Neural cell (in vitro differentiated cells): ENCODE measurements at regions not wholly inside any gene's neighbourhood (a gene's known extent, or its start where the extent isn't known, plus 50 kb on each side); places are given as distances from the start of the nearest gene placed in this dataset.

ENCODE experiments used
- H2AFZ ChIP-seq: fragments of 200-600, 300-800 bp; sonication (generic), shearing (Covaris generic); 2 replicates; pipeline ENCODE4 v1.6.0; 2014; ENCODE audit warnings: low read depth, mild to moderate bottlenecking, antibody characterized with exemption, low read length, moderate library complexity
- H3F3A ChIP-seq: fragments of 200-600 bp; shearing (Covaris generic); 2 replicates; pipeline ENCODE4 v1.6.1; 2016; ENCODE audit warnings: mild to moderate bottlenecking, moderate library complexity, mixed read lengths, antibody characterized with exemption, low read length; ENCODE audit not compliant: insufficient read depth, poor library complexity, severe bottlenecking
- H3K27ac ChIP-seq: fragments of 200-600, 300-800 bp; sonication (generic), shearing (Covaris generic); 2 replicates; pipeline ENCODE4 v1.5.1; 2014; ENCODE audit warnings: mild to moderate bottlenecking, low read length, moderate library complexity
- H3K27me3 ChIP-seq: fragments of 300-800, 200-600 bp; sonication (generic), shearing (Covaris generic); 2 replicates; pipeline ENCODE4 v1.6.0; 2014; ENCODE audit warnings: mild to moderate bottlenecking, low read depth, low read length, moderate library complexity; ENCODE audit not compliant: insufficient read depth
- H3K36me3 ChIP-seq: fragments of 300-800, 200-600 bp; sonication (generic), shearing (Covaris generic); 2 replicates; pipeline ENCODE4 v1.5.1; 2014; ENCODE audit warnings: mild to moderate bottlenecking, antibody characterized with exemption, low read length, moderate library complexity; ENCODE audit not compliant: insufficient read depth
- H3K4me2 ChIP-seq: fragments of 300-800, 200-600 bp; sonication (generic), shearing (Covaris generic); 2 replicates; pipeline ENCODE4 v1.6.0; 2014; ENCODE audit warnings: mild to moderate bottlenecking, low read length
- H3K4me3 ChIP-seq: fragments of 300-800, 200-600 bp; sonication (generic), shearing (Covaris generic); 2 replicates; pipeline ENCODE4 v1.5.1; 2014; ENCODE audit warnings: mild to moderate bottlenecking, low read length, moderate library complexity
- H3K79me2 ChIP-seq: fragments of 200-600 bp; shearing (Covaris generic); replicated peaks from 2 replicates; pipeline ENCODE4 v1.6.0; 2014; ENCODE audit warnings: mild to moderate bottlenecking, low read length, moderate library complexity; ENCODE audit not compliant: insufficient read depth
- H3K9ac ChIP-seq: fragments of 300-800, 200-600 bp; sonication (generic), shearing (Covaris generic); 2 replicates; pipeline ENCODE4 v1.6.1; 2016; ENCODE audit warnings: mild to moderate bottlenecking, low read length, mixed read lengths
- H3K9me2 ChIP-seq: fragments of 200-600 bp; shearing (Covaris generic); 2 replicates; pipeline ENCODE4 v1.6.1; 2016; ENCODE audit warnings: mild to moderate bottlenecking, low read length, mixed read lengths; ENCODE audit not compliant: insufficient read depth
- H3K9me3 ChIP-seq: fragments of 200-600, 300-800 bp; sonication (generic), shearing (Covaris generic); 2 replicates; pipeline ENCODE4 v1.6.1; 2016; ENCODE audit warnings: mild to moderate bottlenecking, mixed run types, low read length, moderate library complexity, mixed read lengths
- H4K20me1 ChIP-seq: fragments of 200-600 bp; shearing (Covaris generic); 2 replicates; pipeline ENCODE4 v1.6.1; 2016; ENCODE audit warnings: mild to moderate bottlenecking, mixed run types; ENCODE audit not compliant: insufficient read depth
- EP300 ChIP-seq: fragments of 450-650 bp; conservative IDR thresholded peaks from 2 replicates; pipeline ENCODE4 v1.6.1; 2014; ENCODE audit warnings: antibody characterized with exemption, mild to moderate bottlenecking, moderate library complexity; ENCODE audit not compliant: poor library complexity, severe bottlenecking
- EZH2 ChIP-seq: fragments of 200-600, 300-800 bp; shearing (Covaris generic), sonication (generic); IDR thresholded peaks from 2 replicates; pipeline ENCODE4 v1.6.1; 2014; ENCODE audit warnings: antibody characterized with exemption, low read length, borderline replicate concordance, mild to moderate bottlenecking; ENCODE audit not compliant: insufficient read depth, poor library complexity, severe bottlenecking
- MXI1 ChIP-seq: fragments of 450-650 bp; conservative IDR thresholded peaks from 2 replicates; pipeline ENCODE4 v1.6.1; 2014; ENCODE audit warnings: antibody characterized with exemption, mild to moderate bottlenecking; ENCODE audit not compliant: poor library complexity, severe bottlenecking
- POLR2AphosphoS5 ChIP-seq: IDR thresholded peaks from 2 replicates; pipeline ENCODE4 v1.6.1; 2012
- RAD21 ChIP-seq: fragments of 450-650 bp; conservative IDR thresholded peaks from 2 replicates; pipeline ENCODE4 v1.6.1; 2014; ENCODE audit warnings: antibody characterized with exemption, mild to moderate bottlenecking, moderate library complexity
- SMC3 ChIP-seq: fragments of 450-650 bp; conservative IDR thresholded peaks from 2 replicates; pipeline ENCODE4 v1.6.1; 2014; ENCODE audit warnings: antibody characterized with exemption, mild to moderate bottlenecking, moderate library complexity; ENCODE audit not compliant: poor library complexity
- TAF1 ChIP-seq: IDR thresholded peaks from 2 replicates; pipeline ENCODE4 v1.6.1; 2012; ENCODE audit warnings: low read depth
- TF ChIP-seq, protein P1 (sequence below): IDR thresholded peaks from 2 replicates; pipeline ENCODE4 v1.6.1; 2012; ENCODE audit warnings: borderline replicate concordance
- TF ChIP-seq, protein P2 (sequence below): fragments of 450-650 bp; IDR thresholded peaks from 2 replicates; pipeline ENCODE4 v1.5.1; 2014; ENCODE audit warnings: antibody characterized with exemption, mild to moderate bottlenecking, moderate library complexity; ENCODE audit not compliant: poor library complexity, severe bottlenecking

DNA sequence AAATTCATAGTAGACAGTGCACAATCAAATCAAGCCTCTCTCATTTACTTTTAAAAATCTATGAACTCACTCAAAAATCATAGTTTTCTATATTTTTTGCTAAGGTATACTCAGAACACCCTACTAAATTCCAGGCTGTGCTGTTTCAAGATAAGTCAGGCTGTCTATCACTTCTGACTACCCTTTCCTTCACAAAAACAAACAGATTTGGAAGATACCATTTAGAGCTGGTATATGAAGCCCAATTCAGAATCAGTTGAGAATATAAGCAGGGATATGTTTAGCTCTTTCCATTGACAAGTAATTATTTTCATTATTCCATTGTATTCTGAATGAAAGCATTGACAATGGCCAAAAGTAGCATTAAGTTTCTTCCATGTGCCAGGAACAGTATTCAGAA lies 53.1 kb downstream of the CXCL1 start:
- H3K27ac ChIP-seq, result no peak overlapping the region
- H3K36me3 ChIP-seq, result no peaks in the 10 kb centered on the region
- H2AFZ ChIP-seq, result no peak overlapping the region
- H3F3A ChIP-seq, result no peaks in the 10 kb centered on the region
- H3K4me3 ChIP-seq, result no peak overlapping the region
- H3K79me2 ChIP-seq, result no peaks in the 10 kb centered on the region
- H3K9me2 ChIP-seq, result no peaks in the 10 kb centered on the region
- no peaks in the 10 kb centered on the region for H4K20me1 ChIP-seq
- no peaks in the 10 kb centered on the region for H3K9me3 ChIP-seq
- no peaks in the 10 kb centered on the region for H3K27me3 ChIP-seq
- TF ChIP-seq MXI1 (no peak), SMC3 (no peak), TAF1 (no peak), RAD21 (no peak), POLR2AphosphoS5 (no peak), EP300 (no peak), EZH2 (no peak)
- TF ChIP-seq, protein P1, sequence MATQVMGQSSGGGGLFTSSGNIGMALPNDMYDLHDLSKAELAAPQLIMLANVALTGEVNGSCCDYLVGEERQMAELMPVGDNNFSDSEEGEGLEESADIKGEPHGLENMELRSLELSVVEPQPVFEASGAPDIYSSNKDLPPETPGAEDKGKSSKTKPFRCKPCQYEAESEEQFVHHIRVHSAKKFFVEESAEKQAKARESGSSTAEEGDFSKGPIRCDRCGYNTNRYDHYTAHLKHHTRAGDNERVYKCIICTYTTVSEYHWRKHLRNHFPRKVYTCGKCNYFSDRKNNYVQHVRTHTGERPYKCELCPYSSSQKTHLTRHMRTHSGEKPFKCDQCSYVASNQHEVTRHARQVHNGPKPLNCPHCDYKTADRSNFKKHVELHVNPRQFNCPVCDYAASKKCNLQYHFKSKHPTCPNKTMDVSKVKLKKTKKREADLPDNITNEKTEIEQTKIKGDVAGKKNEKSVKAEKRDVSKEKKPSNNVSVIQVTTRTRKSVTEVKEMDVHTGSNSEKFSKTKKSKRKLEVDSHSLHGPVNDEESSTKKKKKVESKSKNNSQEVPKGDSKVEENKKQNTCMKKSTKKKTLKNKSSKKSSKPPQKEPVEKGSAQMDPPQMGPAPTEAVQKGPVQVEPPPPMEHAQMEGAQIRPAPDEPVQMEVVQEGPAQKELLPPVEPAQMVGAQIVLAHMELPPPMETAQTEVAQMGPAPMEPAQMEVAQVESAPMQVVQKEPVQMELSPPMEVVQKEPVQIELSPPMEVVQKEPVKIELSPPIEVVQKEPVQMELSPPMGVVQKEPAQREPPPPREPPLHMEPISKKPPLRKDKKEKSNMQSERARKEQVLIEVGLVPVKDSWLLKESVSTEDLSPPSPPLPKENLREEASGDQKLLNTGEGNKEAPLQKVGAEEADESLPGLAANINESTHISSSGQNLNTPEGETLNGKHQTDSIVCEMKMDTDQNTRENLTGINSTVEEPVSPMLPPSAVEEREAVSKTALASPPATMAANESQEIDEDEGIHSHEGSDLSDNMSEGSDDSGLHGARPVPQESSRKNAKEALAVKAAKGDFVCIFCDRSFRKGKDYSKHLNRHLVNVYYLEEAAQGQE, result no peak
- TF ChIP-seq, protein P2, sequence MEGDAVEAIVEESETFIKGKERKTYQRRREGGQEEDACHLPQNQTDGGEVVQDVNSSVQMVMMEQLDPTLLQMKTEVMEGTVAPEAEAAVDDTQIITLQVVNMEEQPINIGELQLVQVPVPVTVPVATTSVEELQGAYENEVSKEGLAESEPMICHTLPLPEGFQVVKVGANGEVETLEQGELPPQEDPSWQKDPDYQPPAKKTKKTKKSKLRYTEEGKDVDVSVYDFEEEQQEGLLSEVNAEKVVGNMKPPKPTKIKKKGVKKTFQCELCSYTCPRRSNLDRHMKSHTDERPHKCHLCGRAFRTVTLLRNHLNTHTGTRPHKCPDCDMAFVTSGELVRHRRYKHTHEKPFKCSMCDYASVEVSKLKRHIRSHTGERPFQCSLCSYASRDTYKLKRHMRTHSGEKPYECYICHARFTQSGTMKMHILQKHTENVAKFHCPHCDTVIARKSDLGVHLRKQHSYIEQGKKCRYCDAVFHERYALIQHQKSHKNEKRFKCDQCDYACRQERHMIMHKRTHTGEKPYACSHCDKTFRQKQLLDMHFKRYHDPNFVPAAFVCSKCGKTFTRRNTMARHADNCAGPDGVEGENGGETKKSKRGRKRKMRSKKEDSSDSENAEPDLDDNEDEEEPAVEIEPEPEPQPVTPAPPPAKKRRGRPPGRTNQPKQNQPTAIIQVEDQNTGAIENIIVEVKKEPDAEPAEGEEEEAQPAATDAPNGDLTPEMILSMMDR, result no peak
- H3K9ac ChIP-seq, result no peak overlapping the region
- no peak overlapping the region for H3K4me2 ChIP-seq
